OCI-LY1 (cell line): ENCODE measurements at regions not wholly inside any gene's neighbourhood (a gene's known extent, or its start where the extent isn't known, plus 50 kb on each side); places are given as distances from the start of the nearest gene placed in this dataset.

Experiments used
- EZH2 ChIP-seq: fragments of 200-600 bp; sonication (generic), shearing (Covaris generic); IDR thresholded peaks from 2 replicates; pipeline ENCODE4 v1.8.0; 2017; ENCODE audit warnings: borderline replicate concordance, mixed run types, mild to moderate bottlenecking, antibody characterized with exemption, low read length, moderate library complexity, mixed read lengths
- TF ChIP-seq, protein P1 (sequence below): fragments of 200-600 bp; sonication (generic), shearing (Covaris generic); IDR thresholded peaks from 2 replicates; pipeline ENCODE4 v1.5.1; 2017; ENCODE audit warnings: mild to moderate bottlenecking, antibody characterized with exemption, low read length, moderate library complexity, mixed read lengths

- TF ChIP-seq EZH2: no peak
- TF ChIP-seq, protein P1, sequence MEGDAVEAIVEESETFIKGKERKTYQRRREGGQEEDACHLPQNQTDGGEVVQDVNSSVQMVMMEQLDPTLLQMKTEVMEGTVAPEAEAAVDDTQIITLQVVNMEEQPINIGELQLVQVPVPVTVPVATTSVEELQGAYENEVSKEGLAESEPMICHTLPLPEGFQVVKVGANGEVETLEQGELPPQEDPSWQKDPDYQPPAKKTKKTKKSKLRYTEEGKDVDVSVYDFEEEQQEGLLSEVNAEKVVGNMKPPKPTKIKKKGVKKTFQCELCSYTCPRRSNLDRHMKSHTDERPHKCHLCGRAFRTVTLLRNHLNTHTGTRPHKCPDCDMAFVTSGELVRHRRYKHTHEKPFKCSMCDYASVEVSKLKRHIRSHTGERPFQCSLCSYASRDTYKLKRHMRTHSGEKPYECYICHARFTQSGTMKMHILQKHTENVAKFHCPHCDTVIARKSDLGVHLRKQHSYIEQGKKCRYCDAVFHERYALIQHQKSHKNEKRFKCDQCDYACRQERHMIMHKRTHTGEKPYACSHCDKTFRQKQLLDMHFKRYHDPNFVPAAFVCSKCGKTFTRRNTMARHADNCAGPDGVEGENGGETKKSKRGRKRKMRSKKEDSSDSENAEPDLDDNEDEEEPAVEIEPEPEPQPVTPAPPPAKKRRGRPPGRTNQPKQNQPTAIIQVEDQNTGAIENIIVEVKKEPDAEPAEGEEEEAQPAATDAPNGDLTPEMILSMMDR: no peak
Observed at GRCh38 chr7:96910486-96910885, 94.9 kb upstream of the DLX6 start.
